ENCODE measurements at regions not wholly inside any gene's neighbourhood (a gene's known extent, or its start where the extent isn't known, plus 50 kb on each side); places are given as distances from the start of the nearest gene placed in this dataset.

DNA sequence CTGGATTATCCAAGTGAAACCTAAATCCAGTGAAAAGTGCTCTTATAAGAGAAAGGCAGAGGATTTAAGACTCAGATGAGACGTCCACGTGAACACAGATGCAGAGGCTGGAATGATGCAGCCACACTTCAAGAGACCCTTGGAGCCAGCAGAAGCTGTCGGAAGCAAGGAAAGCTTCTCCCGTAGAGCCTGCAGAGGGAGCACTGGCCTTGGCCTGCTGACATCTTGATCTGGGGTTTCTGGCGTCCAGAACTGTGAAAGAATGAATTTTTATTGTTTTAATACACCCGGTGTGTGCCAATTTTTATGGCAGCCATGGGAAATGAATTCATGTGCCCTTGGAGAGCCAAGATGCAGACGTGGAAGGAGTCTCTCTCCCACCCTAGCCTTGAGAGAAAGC is 407.0 kb upstream of the B3GAT1 start:
- Histone ChIP-seq H3K4me3 (no peak overlapping the region), H3K9me3 (no peaks in the 10 kb centered on the region), H3K27ac (no peak overlapping the region), H3K27me3 (peaks cover 0 to 89% (median 5%) of the 10 kb centered on the region in 9 donors), H3K4me1 (no peaks in the 10 kb centered on the region), H3K36me3 (no peaks in the 10 kb centered on the region)
- no peak for DNase-seq
- intact Hi-C loops (cut with DNase I), result no loop called here
- 25 to 32% (median 26%) methylated on average over 7 of the region's 7 CpGs for WGBS, 4 donors
- TF ChIP-seq POLR2A (IDR thresholded peaks at IDR 0.05) (no peak), CTCF (IDR thresholded peaks at IDR 0.05) (peak in 5 of 12 donors; percentile 7 to 39 (median 10))
- ATAC-seq, result no peak

GRCh38 chr11:134818516-134818915 is 406.5 kb upstream of the B3GAT1 start:
- H3K27me3 ChIP-seq, result peaks cover 0 to 84% (median 5%) of the 10 kb centered on the region in 9 donors
- 30 to 42% (median 35%) methylated on average over 5 of the region's 5 CpGs for WGBS, 4 donors

GRCh38 chr11:134815404-134815803 is 403.4 kb upstream of the B3GAT1 start:
- intact Hi-C loops (cut with DNase I), result no loop called here
- no peaks in the 10 kb centered on the region for H3K4me1 ChIP-seq
- no peaks in the 10 kb centered on the region for H3K36me3 ChIP-seq
- DNase-seq (no peak), ATAC-seq (no peak)
- peaks cover 0 to 58% (median 5%) of the 10 kb centered on the region in 9 donors for H3K27me3 ChIP-seq
- H3K9me3 ChIP-seq, result no peaks in the 10 kb centered on the region
- WGBS, 4 donors, result 84 to 90% (median 87%) methylated on average over 2 of the region's 2 CpGs
- H3K27ac ChIP-seq, result no peak overlapping the region
- no peak overlapping the region for H3K4me3 ChIP-seq
- no peak for TF ChIP-seq POLR2A (IDR thresholded peaks at IDR 0.05)
- TF ChIP-seq CTCF (IDR thresholded peaks at IDR 0.05), result no peak

More at GRCh38 chr11:134818516-134818915, 406.5 kb upstream of the B3GAT1 start:
- DNase-seq (no peak), ATAC-seq (no peak)
- Histone ChIP-seq H3K9me3 (no peaks in the 10 kb centered on the region), H3K4me3 (no peak overlapping the region), H3K27ac (no peak overlapping the region), H3K36me3 (no peaks in the 10 kb centered on the region), H3K4me1 (no peaks in the 10 kb centered on the region)
- intact Hi-C loops (cut with DNase I), result no loop called here
- TF ChIP-seq POLR2A (IDR thresholded peaks at IDR 0.05) (no peak), CTCF (IDR thresholded peaks at IDR 0.05) (no peak)

DNA sequence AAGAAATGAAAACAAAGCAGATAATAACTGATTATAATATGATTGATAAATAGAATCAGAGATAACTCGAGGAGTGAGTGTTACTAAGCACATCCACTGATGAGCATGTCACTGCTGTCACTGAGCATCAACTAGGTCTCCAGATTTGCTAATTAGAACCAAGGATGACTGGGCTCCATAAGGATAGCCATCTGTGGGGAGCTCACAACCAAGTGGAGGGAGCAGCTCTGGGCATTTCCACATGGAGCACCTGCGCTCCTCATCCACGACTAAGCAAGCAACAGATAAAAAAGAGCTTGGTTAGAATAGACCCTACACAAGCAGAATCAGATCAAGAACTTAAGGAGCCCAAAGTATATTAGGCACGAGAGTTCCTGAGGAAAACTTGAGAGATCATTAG is 396.0 kb upstream of the B3GAT1 start:
- Histone ChIP-seq H3K36me3 (no peaks in the 10 kb centered on the region), H3K4me3 (no peak overlapping the region), H3K4me1 (no peaks in the 10 kb centered on the region), H3K9me3 (no peaks in the 10 kb centered on the region), H3K27ac (no peak overlapping the region), H3K27me3 (peaks cover 0 to 37% (median 4%) of the 10 kb centered on the region in 9 donors)
- ATAC-seq (no peak), DNase-seq (no peak)
- no peak for TF ChIP-seq CTCF (IDR thresholded peaks at IDR 0.05)
- no peak for TF ChIP-seq POLR2A (IDR thresholded peaks at IDR 0.05)
- intact Hi-C loops (cut with DNase I), result no loop called here
- WGBS, 4 donors, result 69 to 83% (median 77%) methylated on average over 4 of the region's 4 CpGs

All from heart left ventricle (tissue), 16 donors.